ENCODE measurements at regions not wholly inside any gene's neighbourhood (a gene's known extent, or its start where the extent isn't known, plus 50 kb on each side); places are given as distances from the start of the nearest gene placed in this dataset.

- Histone ChIP-seq H3K4me1 (ENCODE audit: insufficient read depth) (no peaks in the 10 kb centered on the region), H3K4me3 (no peak overlapping the region), H3K27me3 (no peaks in the 10 kb centered on the region), H3K27ac (no peak overlapping the region), H3K9me3 (no peaks in the 10 kb centered on the region), H3K36me3 (no peaks in the 10 kb centered on the region)
- DNase-seq: no peak
- WGBS, 3 donors: 54 to 76% (median 57%) methylated on average over 1 of the region's 1 CpG
- TF ChIP-seq EP300 (IDR thresholded peaks at IDR 0.05) (no peak), POLR2A (IDR thresholded peaks at IDR 0.05) (no peak), CTCF (IDR thresholded peaks at IDR 0.05) (no peak)
- intact Hi-C loops (cut with DNase I): no loop called here
Observed at GRCh38 chr4:110681381-110681780, 58.5 kb upstream of the PITX2 start.

- Histone ChIP-seq H3K4me3 (no peak overlapping the region), H3K27me3 (no peaks in the 10 kb centered on the region), H3K36me3 (no peaks in the 10 kb centered on the region), H3K27ac (no peak overlapping the region), H3K4me1 (ENCODE audit: insufficient read depth) (no peaks in the 10 kb centered on the region), H3K9me3 (no peaks in the 10 kb centered on the region)
- WGBS, 3 donors: 25 to 30% (median 29%) methylated on average over 1 of the region's 1 CpG
- intact Hi-C loops (cut with DNase I): no loop called here
- no peak for DNase-seq
- TF ChIP-seq EP300 (IDR thresholded peaks at IDR 0.05) (no peak), CTCF (IDR thresholded peaks at IDR 0.05) (no peak), POLR2A (IDR thresholded peaks at IDR 0.05) (no peak)
Observed at GRCh38 chr4:110682311-110682710, 59.4 kb upstream of the PITX2 start.

GRCh38 chr4:110683601-110684000 is 60.7 kb upstream of the PITX2 start:
- WGBS, 3 donors: 91% methylated on average over 11 of the region's 11 CpGs
- H3K9me3 ChIP-seq: no peaks in the 10 kb centered on the region
- intact Hi-C loops (cut with DNase I): no loop called here

GRCh38 chr4:110702326-110702725 is 79.4 kb upstream of the PITX2 start:
- WGBS, 3 donors: 76 to 86% (median 82%) methylated on average over 6 of the region's 6 CpGs

More at GRCh38 chr4:110683601-110684000, 60.7 kb upstream of the PITX2 start:
- no peak for DNase-seq
- Histone ChIP-seq H3K36me3 (no peaks in the 10 kb centered on the region), H3K27ac (no peak overlapping the region), H3K4me1 (ENCODE audit: insufficient read depth) (no peaks in the 10 kb centered on the region), H3K4me3 (no peak overlapping the region), H3K27me3 (no peaks in the 10 kb centered on the region)
- TF ChIP-seq CTCF (IDR thresholded peaks at IDR 0.05) (no peak), POLR2A (IDR thresholded peaks at IDR 0.05) (no peak), EP300 (IDR thresholded peaks at IDR 0.05) (no peak)

More at GRCh38 chr4:110702326-110702725, 79.4 kb upstream of the PITX2 start:
- Histone ChIP-seq H3K4me3 (no peak overlapping the region), H3K36me3 (no peaks in the 10 kb centered on the region), H3K4me1 (ENCODE audit: insufficient read depth) (no peaks in the 10 kb centered on the region), H3K27ac (no peak overlapping the region), H3K27me3 (no peaks in the 10 kb centered on the region), H3K9me3 (no peaks in the 10 kb centered on the region)
- no peak for DNase-seq
- intact Hi-C loops (cut with DNase I): no loop called here
- no peak for TF ChIP-seq CTCF (IDR thresholded peaks at IDR 0.05)
- TF ChIP-seq EP300 (IDR thresholded peaks at IDR 0.05): no peak
- TF ChIP-seq POLR2A (IDR thresholded peaks at IDR 0.05): no peak
